Neural cell (in vitro differentiated cells): ENCODE measurements at regions not wholly inside any gene's neighbourhood (a gene's known extent, or its start where the extent isn't known, plus 50 kb on each side); places are given as distances from the start of the nearest gene placed in this dataset.
A peak's percentile ranks its signal among the peaks of the same experiment; 100 is the strongest.

Experiments used
- H2AFZ ChIP-seq: fragments of 200-600, 300-800 bp; sonication (generic), shearing (Covaris generic); 2 replicates; pipeline ENCODE4 v1.6.0; 2014; ENCODE audit warnings: low read depth, mild to moderate bottlenecking, antibody characterized with exemption, low read length, moderate library complexity
- H3F3A ChIP-seq: fragments of 200-600 bp; shearing (Covaris generic); 2 replicates; pipeline ENCODE4 v1.6.1; 2016; ENCODE audit warnings: mild to moderate bottlenecking, moderate library complexity, mixed read lengths, antibody characterized with exemption, low read length; ENCODE audit not compliant: insufficient read depth, poor library complexity, severe bottlenecking
- H3K27ac ChIP-seq: fragments of 200-600, 300-800 bp; sonication (generic), shearing (Covaris generic); 2 replicates; pipeline ENCODE4 v1.5.1; 2014; ENCODE audit warnings: mild to moderate bottlenecking, low read length, moderate library complexity
- H3K27me3 ChIP-seq: fragments of 300-800, 200-600 bp; sonication (generic), shearing (Covaris generic); 2 replicates; pipeline ENCODE4 v1.6.0; 2014; ENCODE audit warnings: mild to moderate bottlenecking, low read depth, low read length, moderate library complexity; ENCODE audit not compliant: insufficient read depth
- H3K36me3 ChIP-seq: fragments of 300-800, 200-600 bp; sonication (generic), shearing (Covaris generic); 2 replicates; pipeline ENCODE4 v1.5.1; 2014; ENCODE audit warnings: mild to moderate bottlenecking, antibody characterized with exemption, low read length, moderate library complexity; ENCODE audit not compliant: insufficient read depth
- H3K4me2 ChIP-seq: fragments of 300-800, 200-600 bp; sonication (generic), shearing (Covaris generic); 2 replicates; pipeline ENCODE4 v1.6.0; 2014; ENCODE audit warnings: mild to moderate bottlenecking, low read length
- H3K4me3 ChIP-seq: fragments of 300-800, 200-600 bp; sonication (generic), shearing (Covaris generic); 2 replicates; pipeline ENCODE4 v1.5.1; 2014; ENCODE audit warnings: mild to moderate bottlenecking, low read length, moderate library complexity
- H3K79me2 ChIP-seq: fragments of 200-600 bp; shearing (Covaris generic); replicated peaks from 2 replicates; pipeline ENCODE4 v1.6.0; 2014; ENCODE audit warnings: mild to moderate bottlenecking, low read length, moderate library complexity; ENCODE audit not compliant: insufficient read depth
- H3K9ac ChIP-seq: fragments of 300-800, 200-600 bp; sonication (generic), shearing (Covaris generic); 2 replicates; pipeline ENCODE4 v1.6.1; 2016; ENCODE audit warnings: mild to moderate bottlenecking, low read length, mixed read lengths
- H3K9me2 ChIP-seq: fragments of 200-600 bp; shearing (Covaris generic); 2 replicates; pipeline ENCODE4 v1.6.1; 2016; ENCODE audit warnings: mild to moderate bottlenecking, low read length, mixed read lengths; ENCODE audit not compliant: insufficient read depth
- H3K9me3 ChIP-seq: fragments of 200-600, 300-800 bp; sonication (generic), shearing (Covaris generic); 2 replicates; pipeline ENCODE4 v1.6.1; 2016; ENCODE audit warnings: mild to moderate bottlenecking, mixed run types, low read length, moderate library complexity, mixed read lengths
- H4K20me1 ChIP-seq: fragments of 200-600 bp; shearing (Covaris generic); 2 replicates; pipeline ENCODE4 v1.6.1; 2016; ENCODE audit warnings: mild to moderate bottlenecking, mixed run types; ENCODE audit not compliant: insufficient read depth
- EP300 ChIP-seq: fragments of 450-650 bp; conservative IDR thresholded peaks from 2 replicates; pipeline ENCODE4 v1.6.1; 2014; ENCODE audit warnings: antibody characterized with exemption, mild to moderate bottlenecking, moderate library complexity; ENCODE audit not compliant: poor library complexity, severe bottlenecking
- EZH2 ChIP-seq: fragments of 200-600, 300-800 bp; shearing (Covaris generic), sonication (generic); IDR thresholded peaks from 2 replicates; pipeline ENCODE4 v1.6.1; 2014; ENCODE audit warnings: antibody characterized with exemption, low read length, borderline replicate concordance, mild to moderate bottlenecking; ENCODE audit not compliant: insufficient read depth, poor library complexity, severe bottlenecking
- POLR2AphosphoS5 ChIP-seq: IDR thresholded peaks from 2 replicates; pipeline ENCODE4 v1.6.1; 2012
- RAD21 ChIP-seq: fragments of 450-650 bp; conservative IDR thresholded peaks from 2 replicates; pipeline ENCODE4 v1.6.1; 2014; ENCODE audit warnings: antibody characterized with exemption, mild to moderate bottlenecking, moderate library complexity
- SMC3 ChIP-seq: fragments of 450-650 bp; conservative IDR thresholded peaks from 2 replicates; pipeline ENCODE4 v1.6.1; 2014; ENCODE audit warnings: antibody characterized with exemption, mild to moderate bottlenecking, moderate library complexity; ENCODE audit not compliant: poor library complexity
- TF ChIP-seq, protein P1 (sequence below): fragments of 450-650 bp; IDR thresholded peaks from 2 replicates; pipeline ENCODE4 v1.5.1; 2014; ENCODE audit warnings: antibody characterized with exemption, mild to moderate bottlenecking, moderate library complexity; ENCODE audit not compliant: poor library complexity, severe bottlenecking
- TF ChIP-seq, protein P2 (sequence below): IDR thresholded peaks from 2 replicates; pipeline ENCODE4 v1.6.1; 2012; ENCODE audit warnings: borderline replicate concordance

DNA sequence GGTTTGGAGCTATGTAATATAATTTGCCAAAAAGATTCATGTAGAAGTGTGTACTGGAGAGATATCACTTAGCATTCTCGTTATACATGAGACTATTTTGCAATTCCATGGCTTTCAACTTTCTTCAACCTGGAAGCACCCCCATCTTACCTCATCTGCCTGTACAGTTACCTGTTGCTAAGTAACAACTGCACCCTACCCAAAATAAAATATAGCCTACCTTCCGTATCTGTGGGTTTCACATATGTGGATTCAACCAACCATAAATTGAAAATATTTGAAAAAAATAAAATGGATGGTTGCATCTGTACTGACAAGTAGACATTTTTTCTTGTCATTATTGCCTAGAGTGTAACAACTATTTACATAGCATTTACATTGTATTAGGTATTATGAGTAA, 278.3 kb downstream of the PPP1R2C start:
- TF ChIP-seq RAD21 = no peak
- Histone ChIP-seq H3K27me3 (no peaks in the 10 kb centered on the region), H3K4me2 (no peak overlapping the region), H3K27ac (no peak overlapping the region), H3F3A (no peaks in the 10 kb centered on the region), H3K79me2 (no peaks in the 10 kb centered on the region), H3K9me3 (no peaks in the 10 kb centered on the region), H3K36me3 (no peaks in the 10 kb centered on the region), H2AFZ (no peak overlapping the region), H3K9ac (no peak overlapping the region), H3K4me3 (no peak overlapping the region), H3K9me2 (no peaks in the 10 kb centered on the region), H4K20me1 (no peaks in the 10 kb centered on the region)

DNA sequence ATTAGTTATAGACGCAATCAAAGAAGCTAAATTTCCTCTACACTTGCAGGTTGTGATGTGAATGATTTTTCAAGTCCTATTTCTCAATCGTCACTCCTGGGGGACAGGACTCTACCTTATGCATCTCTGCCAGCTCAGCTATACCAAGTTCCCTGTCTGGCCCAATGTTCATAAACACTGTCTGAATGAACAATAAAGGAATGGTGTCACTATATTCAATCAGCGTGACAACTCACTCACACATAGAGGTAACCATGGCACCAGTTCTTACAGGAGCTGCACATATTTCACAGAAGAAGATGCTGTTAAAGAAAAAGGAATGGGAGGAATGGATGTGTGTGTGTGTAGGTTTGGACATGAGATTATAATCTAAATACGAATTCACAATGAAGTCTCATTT, 280.6 kb downstream of the PPP1R2C start:
- H3K27me3 ChIP-seq = no peaks in the 10 kb centered on the region
- no peak for TF ChIP-seq SMC3
- TF ChIP-seq EP300 = peak; percentile 73
- TF ChIP-seq POLR2AphosphoS5 = peak; percentile 54
- no peak overlapping the region for H2AFZ ChIP-seq
- peak overlapping the region; percentile 39 for H3K27ac ChIP-seq
- H3K36me3 ChIP-seq = no peaks in the 10 kb centered on the region
- no peak overlapping the region for H3K4me2 ChIP-seq
- no peaks in the 10 kb centered on the region for H3F3A ChIP-seq
- no peaks in the 10 kb centered on the region for H3K9me2 ChIP-seq
- no peaks in the 10 kb centered on the region for H3K9me3 ChIP-seq
- H3K9ac ChIP-seq = no peak overlapping the region
- no peak overlapping the region for H3K4me3 ChIP-seq
- no peaks in the 10 kb centered on the region for H4K20me1 ChIP-seq
- no peaks in the 10 kb centered on the region for H3K79me2 ChIP-seq

DNA sequence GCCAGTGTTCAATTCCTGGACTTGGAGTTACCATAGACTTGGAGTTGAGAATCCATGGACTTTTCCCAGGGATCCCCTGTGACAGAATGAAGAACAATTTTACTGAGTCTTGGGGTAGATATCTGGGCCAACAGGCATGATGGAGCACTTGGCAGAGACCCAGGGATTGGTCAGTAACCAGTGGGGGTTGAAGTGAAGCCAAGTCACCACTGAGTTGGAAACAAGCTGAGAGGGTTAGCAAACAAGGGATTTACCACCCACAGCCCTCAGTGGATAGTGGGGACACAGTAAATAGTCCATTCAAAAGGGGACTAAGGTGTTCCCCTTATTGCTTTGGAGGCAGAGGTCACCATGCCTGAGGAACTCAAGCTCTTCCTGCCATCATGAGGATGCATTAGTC, 281.7 kb downstream of the PPP1R2C start:
- H3K27me3 ChIP-seq = no peaks in the 10 kb centered on the region
- H3K4me3 ChIP-seq = no peak overlapping the region
- H3K36me3 ChIP-seq = no peaks in the 10 kb centered on the region
- H3K9ac ChIP-seq = no peak overlapping the region
- no peaks in the 10 kb centered on the region for H3K79me2 ChIP-seq
- H4K20me1 ChIP-seq = no peaks in the 10 kb centered on the region
- no peak overlapping the region for H3K4me2 ChIP-seq
- H3F3A ChIP-seq = no peaks in the 10 kb centered on the region
- no peaks in the 10 kb centered on the region for H3K9me2 ChIP-seq
- no peak overlapping the region for H3K27ac ChIP-seq
- H3K9me3 ChIP-seq = no peaks in the 10 kb centered on the region
- TF ChIP-seq, protein P1, sequence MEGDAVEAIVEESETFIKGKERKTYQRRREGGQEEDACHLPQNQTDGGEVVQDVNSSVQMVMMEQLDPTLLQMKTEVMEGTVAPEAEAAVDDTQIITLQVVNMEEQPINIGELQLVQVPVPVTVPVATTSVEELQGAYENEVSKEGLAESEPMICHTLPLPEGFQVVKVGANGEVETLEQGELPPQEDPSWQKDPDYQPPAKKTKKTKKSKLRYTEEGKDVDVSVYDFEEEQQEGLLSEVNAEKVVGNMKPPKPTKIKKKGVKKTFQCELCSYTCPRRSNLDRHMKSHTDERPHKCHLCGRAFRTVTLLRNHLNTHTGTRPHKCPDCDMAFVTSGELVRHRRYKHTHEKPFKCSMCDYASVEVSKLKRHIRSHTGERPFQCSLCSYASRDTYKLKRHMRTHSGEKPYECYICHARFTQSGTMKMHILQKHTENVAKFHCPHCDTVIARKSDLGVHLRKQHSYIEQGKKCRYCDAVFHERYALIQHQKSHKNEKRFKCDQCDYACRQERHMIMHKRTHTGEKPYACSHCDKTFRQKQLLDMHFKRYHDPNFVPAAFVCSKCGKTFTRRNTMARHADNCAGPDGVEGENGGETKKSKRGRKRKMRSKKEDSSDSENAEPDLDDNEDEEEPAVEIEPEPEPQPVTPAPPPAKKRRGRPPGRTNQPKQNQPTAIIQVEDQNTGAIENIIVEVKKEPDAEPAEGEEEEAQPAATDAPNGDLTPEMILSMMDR = no peak
- H2AFZ ChIP-seq = no peak overlapping the region

DNA sequence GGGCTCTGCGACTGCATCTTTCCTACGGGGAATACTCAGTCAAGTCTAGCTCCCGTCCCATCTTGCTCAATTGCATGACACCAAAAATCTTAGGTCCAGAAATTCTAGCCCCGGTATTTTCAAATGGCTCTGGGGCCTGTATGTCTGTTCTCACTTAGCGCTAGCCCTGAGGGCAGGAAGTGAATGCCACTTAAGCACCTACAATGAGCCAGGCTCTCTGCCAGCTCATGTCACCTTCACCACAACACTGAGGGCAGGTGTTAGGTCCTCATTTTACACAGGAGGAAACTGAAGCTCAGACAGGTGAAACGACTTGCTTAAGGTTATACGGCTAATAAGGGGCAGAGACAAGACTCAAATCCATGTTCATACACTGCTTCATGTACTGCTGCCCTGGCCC, 282.8 kb downstream of the PPP1R2C start:
- H3K4me3 ChIP-seq = no peak overlapping the region
- no peaks in the 10 kb centered on the region for H3K36me3 ChIP-seq
- H3K27ac ChIP-seq = no peak overlapping the region
- no peaks in the 10 kb centered on the region for H4K20me1 ChIP-seq
- H3K27me3 ChIP-seq = no peaks in the 10 kb centered on the region
- H3K4me2 ChIP-seq = no peak overlapping the region
- no peaks in the 10 kb centered on the region for H3K79me2 ChIP-seq
- no peaks in the 10 kb centered on the region for H3K9me3 ChIP-seq
- no peaks in the 10 kb centered on the region for H3F3A ChIP-seq
- H3K9me2 ChIP-seq = no peaks in the 10 kb centered on the region
- no peak overlapping the region for H3K9ac ChIP-seq
- TF ChIP-seq POLR2AphosphoS5 (no peak), EZH2 (no peak), SMC3 (no peak), RAD21 (no peak)
- TF ChIP-seq, protein P2, sequence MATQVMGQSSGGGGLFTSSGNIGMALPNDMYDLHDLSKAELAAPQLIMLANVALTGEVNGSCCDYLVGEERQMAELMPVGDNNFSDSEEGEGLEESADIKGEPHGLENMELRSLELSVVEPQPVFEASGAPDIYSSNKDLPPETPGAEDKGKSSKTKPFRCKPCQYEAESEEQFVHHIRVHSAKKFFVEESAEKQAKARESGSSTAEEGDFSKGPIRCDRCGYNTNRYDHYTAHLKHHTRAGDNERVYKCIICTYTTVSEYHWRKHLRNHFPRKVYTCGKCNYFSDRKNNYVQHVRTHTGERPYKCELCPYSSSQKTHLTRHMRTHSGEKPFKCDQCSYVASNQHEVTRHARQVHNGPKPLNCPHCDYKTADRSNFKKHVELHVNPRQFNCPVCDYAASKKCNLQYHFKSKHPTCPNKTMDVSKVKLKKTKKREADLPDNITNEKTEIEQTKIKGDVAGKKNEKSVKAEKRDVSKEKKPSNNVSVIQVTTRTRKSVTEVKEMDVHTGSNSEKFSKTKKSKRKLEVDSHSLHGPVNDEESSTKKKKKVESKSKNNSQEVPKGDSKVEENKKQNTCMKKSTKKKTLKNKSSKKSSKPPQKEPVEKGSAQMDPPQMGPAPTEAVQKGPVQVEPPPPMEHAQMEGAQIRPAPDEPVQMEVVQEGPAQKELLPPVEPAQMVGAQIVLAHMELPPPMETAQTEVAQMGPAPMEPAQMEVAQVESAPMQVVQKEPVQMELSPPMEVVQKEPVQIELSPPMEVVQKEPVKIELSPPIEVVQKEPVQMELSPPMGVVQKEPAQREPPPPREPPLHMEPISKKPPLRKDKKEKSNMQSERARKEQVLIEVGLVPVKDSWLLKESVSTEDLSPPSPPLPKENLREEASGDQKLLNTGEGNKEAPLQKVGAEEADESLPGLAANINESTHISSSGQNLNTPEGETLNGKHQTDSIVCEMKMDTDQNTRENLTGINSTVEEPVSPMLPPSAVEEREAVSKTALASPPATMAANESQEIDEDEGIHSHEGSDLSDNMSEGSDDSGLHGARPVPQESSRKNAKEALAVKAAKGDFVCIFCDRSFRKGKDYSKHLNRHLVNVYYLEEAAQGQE = no peak
- no peak overlapping the region for H2AFZ ChIP-seq
